ENCODE measurements at regions not wholly inside any gene's neighbourhood (a gene's known extent, or its start where the extent isn't known, plus 50 kb on each side); places are given as distances from the start of the nearest gene placed in this dataset.
"Not testable (repeated sequence)": the region's sequence is repeated elsewhere in the genome, so short reads cannot be mapped to it uniquely, and the experiment has no call there.

- no peak for TF ChIP-seq CTCF (IDR thresholded peaks at IDR 0.05)
- Histone ChIP-seq H3K36me3 (ENCODE audit: control insufficient read depth, insufficient read depth, low read length) (no peaks in the 10 kb centered on the region), H3K4me1 (no peaks in the 10 kb centered on the region), H3K79me2 (no peaks in the 10 kb centered on the region), H3K4me3 (ENCODE audit: low read depth, low read length) (no peak overlapping the region), H3K9ac (no peak overlapping the region), H3K27ac (no peak overlapping the region), H2AFZ (no peak overlapping the region), H3K4me2 (ENCODE audit: low read length) (no peak overlapping the region), H3K9me3 (ENCODE audit: control insufficient read depth, low read length) (no peaks in the 10 kb centered on the region), H3K27me3 (ENCODE audit: control insufficient read depth, insufficient read depth, low read length) (no peaks in the 10 kb centered on the region)
Observed at GRCh38 chr9:102941868-102942267, 53.3 kb upstream of the CYLC2 start.

DNA sequence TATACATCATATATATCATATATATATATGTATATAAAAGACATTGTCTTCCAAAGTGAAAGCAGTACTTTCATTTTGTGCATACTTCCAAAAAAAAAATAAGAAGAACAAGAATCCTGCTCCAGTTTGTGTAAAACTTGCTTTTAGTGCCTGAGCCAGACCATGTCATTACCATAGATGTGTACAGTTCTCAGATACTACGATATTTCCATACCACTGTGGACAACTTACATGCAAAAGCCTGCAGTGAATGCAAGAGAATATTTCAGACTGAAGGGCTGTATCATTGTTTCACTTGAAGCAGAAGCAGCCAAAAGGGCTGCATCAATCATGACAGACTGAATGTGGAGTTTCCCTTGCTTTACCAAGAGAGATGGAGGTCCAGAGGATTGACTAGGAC lies 72.6 kb upstream of the CYLC2 start:
- no peaks in the 10 kb centered on the region for H3K27me3 ChIP-seq (ENCODE audit: control insufficient read depth, insufficient read depth, low read length)
- H3K4me1 ChIP-seq: no peaks in the 10 kb centered on the region
- no peak for TF ChIP-seq CTCF (IDR thresholded peaks at IDR 0.05)

GRCh38 chr9:102911185-102911584 lies 83.9 kb upstream of the CYLC2 start:
- H3K4me1 ChIP-seq: no peaks in the 10 kb centered on the region
- H3K27ac ChIP-seq: no peak overlapping the region
- no peaks in the 10 kb centered on the region for H3K27me3 ChIP-seq (ENCODE audit: control insufficient read depth, insufficient read depth, low read length)
- no peak overlapping the region for H2AFZ ChIP-seq
- no peaks in the 10 kb centered on the region for H3K36me3 ChIP-seq (ENCODE audit: control insufficient read depth, insufficient read depth, low read length)
- H3K4me2 ChIP-seq (ENCODE audit: low read length): no peak overlapping the region
- no peaks in the 10 kb centered on the region for H3K9me3 ChIP-seq (ENCODE audit: control insufficient read depth, low read length)
- H3K9ac ChIP-seq: no peak overlapping the region
- TF ChIP-seq CTCF (IDR thresholded peaks at IDR 0.05): no peak
- no peaks in the 10 kb centered on the region for H3K79me2 ChIP-seq
- H3K4me3 ChIP-seq (ENCODE audit: low read depth, low read length): no peak overlapping the region

More for the DNA sequence above, 72.6 kb upstream of the CYLC2 start:
- Histone ChIP-seq H3K36me3 (ENCODE audit: control insufficient read depth, insufficient read depth, low read length) (no peaks in the 10 kb centered on the region), H3K9me3 (ENCODE audit: control insufficient read depth, low read length) (no peaks in the 10 kb centered on the region), H2AFZ (no peak overlapping the region), H3K79me2 (no peaks in the 10 kb centered on the region), H3K27ac (no peak overlapping the region), H3K4me2 (ENCODE audit: low read length) (no peak overlapping the region), H3K4me3 (ENCODE audit: low read depth, low read length) (no peak overlapping the region), H3K9ac (no peak overlapping the region)

DNA sequence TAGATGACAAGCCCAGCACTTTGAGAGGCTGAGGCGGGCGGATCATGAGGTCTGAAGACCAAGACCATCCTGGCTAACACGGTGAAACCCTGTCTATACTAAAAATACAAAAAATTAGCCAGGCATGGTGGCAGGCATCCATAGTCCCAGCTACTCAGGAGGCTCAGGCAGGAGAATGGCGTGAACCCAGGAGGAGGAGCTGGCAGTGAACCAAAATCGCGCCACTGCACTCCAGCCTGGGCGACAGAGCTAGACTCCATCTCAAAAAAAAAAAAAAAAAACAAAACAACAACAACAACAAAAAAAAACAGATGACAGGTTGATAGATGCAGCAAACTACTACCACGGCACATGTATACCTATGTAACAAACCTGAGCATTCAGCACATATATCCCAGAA lies 89.3 kb upstream of the CYLC2 start:
- not testable (repeated sequence) for H3K4me1 ChIP-seq; H3K9ac ChIP-seq; H3K79me2 ChIP-seq; H3K4me3 ChIP-seq (ENCODE audit: low read depth, low read length); H3K9me3 ChIP-seq (ENCODE audit: control insufficient read depth, low read length); H3K4me2 ChIP-seq (ENCODE audit: low read length); H3K36me3 ChIP-seq (ENCODE audit: control insufficient read depth, insufficient read depth, low read length); H3K27ac ChIP-seq; H3K27me3 ChIP-seq (ENCODE audit: control insufficient read depth, insufficient read depth, low read length); H2AFZ ChIP-seq

GRCh38 chr9:102892025-102892424 lies 103.1 kb upstream of the CYLC2 start:
- no peak overlapping the region for H2AFZ ChIP-seq
- no peaks in the 10 kb centered on the region for H3K9me3 ChIP-seq (ENCODE audit: control insufficient read depth, low read length)
- H3K9ac ChIP-seq: no peak overlapping the region
- no peak overlapping the region for H3K4me3 ChIP-seq (ENCODE audit: low read depth, low read length)
- H3K27me3 ChIP-seq (ENCODE audit: control insufficient read depth, insufficient read depth, low read length): no peaks in the 10 kb centered on the region
- no peaks in the 10 kb centered on the region for H3K4me1 ChIP-seq
- no peak overlapping the region for H3K4me2 ChIP-seq (ENCODE audit: low read length)
- H3K36me3 ChIP-seq (ENCODE audit: control insufficient read depth, insufficient read depth, low read length): no peaks in the 10 kb centered on the region
- H3K27ac ChIP-seq: no peak overlapping the region
- H3K79me2 ChIP-seq: no peaks in the 10 kb centered on the region
- no peak for TF ChIP-seq CTCF (IDR thresholded peaks at IDR 0.05)

- H3K9me3 ChIP-seq (ENCODE audit: control insufficient read depth, low read length); H3K9ac ChIP-seq; H3K4me3 ChIP-seq (ENCODE audit: low read depth, low read length); H3K27me3 ChIP-seq (ENCODE audit: control insufficient read depth, insufficient read depth, low read length); H3K4me2 ChIP-seq (ENCODE audit: low read length); H3K36me3 ChIP-seq (ENCODE audit: control insufficient read depth, insufficient read depth, low read length); H3K4me1 ChIP-seq; H3K27ac ChIP-seq; H2AFZ ChIP-seq; H3K79me2 ChIP-seq: not testable (repeated sequence)
Observed at GRCh38 chr9:102888747-102889146, 106.4 kb upstream of the CYLC2 start.
